Activated T-helper 2 cell treated with anti-CD3 and anti-CD28 coated beads, Interferon-gamma antibody, Interleukin-2, Interleukin-4, amounts not matched to agents 10 μg/mL and 5 μg/mL and 100 μg/mL, durations not matched to agents 14 hours and 24 hours and 36 hours (primary cell): ENCODE measurements at regions not wholly inside any gene's neighbourhood (a gene's known extent, or its start where the extent isn't known, plus 50 kb on each side); places are given as distances from the start of the nearest gene placed in this dataset.
"Not testable (repeated sequence)": the region's sequence is repeated elsewhere in the genome, so short reads cannot be mapped to it uniquely, and the experiment has no call there.

Source experiments
- DNase-seq: peaks from one replicate; pipeline ENCODE4 v3.0.0; 2021; ENCODE audit warnings: low spot score
- H3K27ac Mint-ChIP-seq: one replicate; pipeline ENCODE4 v1.8.0; 2021; ENCODE audit warnings: mixed read lengths
- H3K27me3 Mint-ChIP-seq: one replicate; pipeline ENCODE4 v1.8.0; 2021; ENCODE audit warnings: low read depth, mixed read lengths
- H3K36me3 Mint-ChIP-seq: one replicate; pipeline ENCODE4 v1.8.0; 2021; ENCODE audit warnings: low read depth, mixed read lengths
- H3K4me1 Mint-ChIP-seq: one replicate; pipeline ENCODE4 v1.8.0; 2021; ENCODE audit warnings: low read depth, mixed read lengths
- H3K4me3 Mint-ChIP-seq: one replicate; pipeline ENCODE4 v1.8.0; 2021; ENCODE audit warnings: low read depth, mild to moderate bottlenecking, moderate library complexity, mixed read lengths
- H3K9me3 Mint-ChIP-seq: one replicate; pipeline ENCODE4 v1.8.0; 2021; ENCODE audit warnings: mixed read lengths
- intact Hi-C: fragments of 100-400 bp; cut with micrococcal nuclease; formaldehyde crosslinking; loops from one replicate; pipeline ENCODE4 v1.15.1; 2023

GRCh38 chr7:159212226-159212625, 67.6 kb upstream of the VIPR2 start:
- Mint-ChIP-seq H3K9me3 (no peaks in the 10 kb centered on the region), H3K27ac (no peak overlapping the region), H3K36me3 (no peaks in the 10 kb centered on the region), H3K4me1 (peaks cover 2% of the 10 kb centered on the region), H3K4me3 (no peak overlapping the region), H3K27me3 (peaks cover 6% of the 10 kb centered on the region)
- no peak for DNase-seq
- intact Hi-C loops: no loop called here

GRCh38 chr7:159211540-159212182, 67.0 kb upstream of the VIPR2 start:
- H3K4me3 Mint-ChIP-seq: no peak overlapping the region
- H3K27me3 Mint-ChIP-seq: peaks cover 4% of the 10 kb centered on the region
- no peak overlapping the region for H3K27ac Mint-ChIP-seq
- H3K36me3 Mint-ChIP-seq: no peaks in the 10 kb centered on the region
- no peaks in the 10 kb centered on the region for H3K9me3 Mint-ChIP-seq
- H3K4me1 Mint-ChIP-seq: peaks cover 2% of the 10 kb centered on the region
- intact Hi-C loops: no loop called here
- no peak for DNase-seq

GRCh38 chr7:159210581-159211235, 66.0 kb upstream of the VIPR2 start:
- H3K27me3 Mint-ChIP-seq: peaks cover 6% of the 10 kb centered on the region
- H3K4me3 Mint-ChIP-seq: no peak overlapping the region
- DNase-seq: no peak
- H3K4me1 Mint-ChIP-seq: peaks cover 5% of the 10 kb centered on the region
- no peaks in the 10 kb centered on the region for H3K9me3 Mint-ChIP-seq
- H3K27ac Mint-ChIP-seq: no peak overlapping the region
- intact Hi-C loops: no loop called here
- H3K36me3 Mint-ChIP-seq: no peaks in the 10 kb centered on the region

- Mint-ChIP-seq H3K36me3 (no peaks in the 10 kb centered on the region), H3K27ac (no peak overlapping the region), H3K27me3 (peaks cover 3% of the 10 kb centered on the region), H3K4me1 (peaks cover 5% of the 10 kb centered on the region), H3K9me3 (no peaks in the 10 kb centered on the region), H3K4me3 (no peak overlapping the region)
- no peak for DNase-seq
- intact Hi-C loops: no loop called here
Observed at GRCh38 chr7:159209429-159209828, 64.8 kb upstream of the VIPR2 start.

GRCh38 chr7:159207951-159208350, 63.3 kb upstream of the VIPR2 start:
- Mint-ChIP-seq H3K4me3 (no peak overlapping the region), H3K27me3 (peaks cover 3% of the 10 kb centered on the region), H3K27ac (no peak overlapping the region), H3K4me1 (peaks cover 5% of the 10 kb centered on the region), H3K9me3 (no peaks in the 10 kb centered on the region), H3K36me3 (no peaks in the 10 kb centered on the region)
- DNase-seq: no peak
- intact Hi-C loops: no loop called here

- H3K36me3 Mint-ChIP-seq: no peaks in the 10 kb centered on the region
- H3K4me1 Mint-ChIP-seq: peaks cover 5% of the 10 kb centered on the region
- no peaks in the 10 kb centered on the region for H3K9me3 Mint-ChIP-seq
- no peak overlapping the region for H3K27ac Mint-ChIP-seq
- DNase-seq: no peak
- no peak overlapping the region for H3K4me3 Mint-ChIP-seq
- peaks cover 3% of the 10 kb centered on the region for H3K27me3 Mint-ChIP-seq
- intact Hi-C loops: no loop called here
Observed at GRCh38 chr7:159207393-159207792, 62.7 kb upstream of the VIPR2 start.

- peaks cover 5% of the 10 kb centered on the region for H3K4me1 Mint-ChIP-seq
- no peak overlapping the region for H3K27ac Mint-ChIP-seq
- H3K36me3 Mint-ChIP-seq: no peaks in the 10 kb centered on the region
- H3K4me3 Mint-ChIP-seq: no peak overlapping the region
- H3K9me3 Mint-ChIP-seq: no peaks in the 10 kb centered on the region
- H3K27me3 Mint-ChIP-seq: peaks cover 3% of the 10 kb centered on the region
- intact Hi-C loops: no loop called here
- no peak for DNase-seq
Observed at GRCh38 chr7:159205833-159206232, 61.2 kb upstream of the VIPR2 start.

GRCh38 chr7:159204664-159205063, 60.0 kb upstream of the VIPR2 start:
- intact Hi-C loops: no loop called here

GRCh38 chr7:159203253-159203652, 58.6 kb upstream of the VIPR2 start:
- H3K36me3 Mint-ChIP-seq, H3K4me1 Mint-ChIP-seq, H3K9me3 Mint-ChIP-seq, DNase-seq, intact Hi-C loops, H3K4me3 Mint-ChIP-seq, H3K27me3 Mint-ChIP-seq, H3K27ac Mint-ChIP-seq: not testable (repeated sequence)

More at GRCh38 chr7:159204664-159205063, 60.0 kb upstream of the VIPR2 start:
- H3K27ac Mint-ChIP-seq: no peak overlapping the region
- H3K4me1 Mint-ChIP-seq: peaks cover 3% of the 10 kb centered on the region
- H3K27me3 Mint-ChIP-seq: peaks cover 3% of the 10 kb centered on the region
- no peaks in the 10 kb centered on the region for H3K9me3 Mint-ChIP-seq
- no peaks in the 10 kb centered on the region for H3K36me3 Mint-ChIP-seq
- no peak overlapping the region for H3K4me3 Mint-ChIP-seq
- no peak for DNase-seq

- intact Hi-C loops: no loop called here
- Mint-ChIP-seq H3K27me3 (peaks cover 3% of the 10 kb centered on the region), H3K4me3 (no peak overlapping the region), H3K27ac (no peak overlapping the region), H3K9me3 (no peaks in the 10 kb centered on the region), H3K4me1 (peaks cover 21% of the 10 kb centered on the region), H3K36me3 (no peaks in the 10 kb centered on the region)
- no peak for DNase-seq
Observed at GRCh38 chr7:159201722-159202330, 57.2 kb upstream of the VIPR2 start.

GRCh38 chr7:159200421-159200820, 55.8 kb upstream of the VIPR2 start:
- H3K4me1 Mint-ChIP-seq: peaks cover 23% of the 10 kb centered on the region

GRCh38 chr7:159198016-159198724, 53.5 kb upstream of the VIPR2 start:
- H3K27me3 Mint-ChIP-seq: no peaks in the 10 kb centered on the region
- peak overlapping the region; percentile 97 for H3K27ac Mint-ChIP-seq
- intact Hi-C loops: loop anchor here (5.0 kb wide), 1 partner anchor 56 kb away; the partner anchor contains the start of gene VIPR2
- H3K4me3 Mint-ChIP-seq: peak overlapping the region; percentile 54
- no peaks in the 10 kb centered on the region for H3K9me3 Mint-ChIP-seq
- no peak for DNase-seq
- H3K4me1 Mint-ChIP-seq: peaks cover 33% of the 10 kb centered on the region
- H3K36me3 Mint-ChIP-seq: no peaks in the 10 kb centered on the region

More at GRCh38 chr7:159200421-159200820, 55.8 kb upstream of the VIPR2 start:
- intact Hi-C loops: no loop called here
- H3K27me3 Mint-ChIP-seq: no peaks in the 10 kb centered on the region
- no peaks in the 10 kb centered on the region for H3K36me3 Mint-ChIP-seq
- no peaks in the 10 kb centered on the region for H3K9me3 Mint-ChIP-seq
- H3K4me3 Mint-ChIP-seq: no peak overlapping the region
- H3K27ac Mint-ChIP-seq: no peak overlapping the region
- DNase-seq: no peak
